ENCODE measurements at regions not wholly inside any gene's neighbourhood (a gene's known extent, or its start where the extent isn't known, plus 50 kb on each side); places are given as distances from the start of the nearest gene placed in this dataset.
"Not testable (repeated sequence)": the region's sequence is repeated elsewhere in the genome, so short reads cannot be mapped to it uniquely, and the experiment has no call there.

- in situ Hi-C loops (cut with MboI; ENCODE audit: low sequenced_read_pairs) = no loop called here
Measured at GRCh38 chr5:143898916-143899591, 87.1 kb downstream of the HMHB1 start.

- in situ Hi-C loops (cut with MboI; ENCODE audit: low sequenced_read_pairs) = no loop called here
Measured at GRCh38 chr5:143908959-143909358, 97.0 kb downstream of the HMHB1 start.

- in situ Hi-C loops (cut with MboI; ENCODE audit: low sequenced_read_pairs) = no loop called here
Measured at GRCh38 chr5:143913008-143913752, 101.2 kb downstream of the HMHB1 start.

GRCh38 chr5:143914756-143915155 is 102.8 kb downstream of the HMHB1 start:
- in situ Hi-C loops (cut with MboI; ENCODE audit: low sequenced_read_pairs) = no loop called here

GRCh38 chr5:143916451-143916850 is 104.5 kb downstream of the HMHB1 start:
- in situ Hi-C loops (cut with MboI; ENCODE audit: low sequenced_read_pairs) = no loop called here

GRCh38 chr5:143918961-143919360 is 107.0 kb downstream of the HMHB1 start:
- in situ Hi-C loops (cut with MboI; ENCODE audit: low sequenced_read_pairs) = no loop called here

GRCh38 chr5:143920772-143921171 is 108.8 kb downstream of the HMHB1 start:
- in situ Hi-C loops (cut with MboI; ENCODE audit: low sequenced_read_pairs) = no loop called here

- in situ Hi-C loops (cut with MboI; ENCODE audit: low sequenced_read_pairs) = no loop called here
Measured at GRCh38 chr5:143921525-143922311, 109.8 kb downstream of the HMHB1 start.

- in situ Hi-C loops (cut with MboI; ENCODE audit: low sequenced_read_pairs) = no loop called here
Measured at GRCh38 chr5:143922718-143923117, 110.8 kb downstream of the HMHB1 start.

- in situ Hi-C loops (cut with MboI; ENCODE audit: low sequenced_read_pairs) = no loop called here
Measured at GRCh38 chr5:143923634-143924266, 111.8 kb downstream of the HMHB1 start.

GRCh38 chr5:143924311-143924978 is 112.5 kb downstream of the HMHB1 start:
- in situ Hi-C loops (cut with MboI; ENCODE audit: low sequenced_read_pairs) = no loop called here

- in situ Hi-C loops (cut with MboI; ENCODE audit: low sequenced_read_pairs) = not testable (repeated sequence)
Measured at GRCh38 chr5:143924979-143925325, 113.0 kb downstream of the HMHB1 start.

GRCh38 chr5:143929486-143929885 is 117.5 kb downstream of the HMHB1 start:
- in situ Hi-C loops (cut with MboI; ENCODE audit: low sequenced_read_pairs) = no loop called here

- in situ Hi-C loops (cut with MboI; ENCODE audit: low sequenced_read_pairs) = no loop called here
Measured at GRCh38 chr5:143930561-143930960, 118.6 kb downstream of the HMHB1 start.

- in situ Hi-C loops (cut with MboI; ENCODE audit: low sequenced_read_pairs) = no loop called here
Measured at GRCh38 chr5:143931476-143931875, 119.5 kb downstream of the HMHB1 start.

- in situ Hi-C loops (cut with MboI; ENCODE audit: low sequenced_read_pairs) = no loop called here
Measured at GRCh38 chr5:143931986-143932385, 120.0 kb downstream of the HMHB1 start.

- in situ Hi-C loops (cut with MboI; ENCODE audit: low sequenced_read_pairs) = no loop called here
Measured at GRCh38 chr5:143932584-143932983, 120.6 kb downstream of the HMHB1 start.

GRCh38 chr5:143933451-143933850 is 121.5 kb downstream of the HMHB1 start:
- in situ Hi-C loops (cut with MboI; ENCODE audit: low sequenced_read_pairs) = no loop called here

GRCh38 chr5:143934821-143935220 is 122.9 kb downstream of the HMHB1 start:
- in situ Hi-C loops (cut with MboI; ENCODE audit: low sequenced_read_pairs) = no loop called here

- in situ Hi-C loops (cut with MboI; ENCODE audit: low sequenced_read_pairs) = no loop called here
Measured at GRCh38 chr5:143938230-143938629, 126.3 kb downstream of the HMHB1 start.

- in situ Hi-C loops (cut with MboI; ENCODE audit: low sequenced_read_pairs) = no loop called here
Measured at GRCh38 chr5:143946837-143947236, 134.9 kb downstream of the HMHB1 start.

Measured in HL-60/S4 (cell line).